NAMALWA (cell line): ENCODE measurements at regions not wholly inside any gene's neighbourhood (a gene's known extent, or its start where the extent isn't known, plus 50 kb on each side); places are given as distances from the start of the nearest gene placed in this dataset.

Experiments
- DNase-seq: peaks from one replicate; pipeline ENCODE4 v3.0.0-alpha.2; 2015; ENCODE audit warnings: low spot score

GRCh38 chr4:189032606-189033338 is 893.5 kb downstream of the TRIML1 start:
- no peak for DNase-seq

- peak; percentile 69 for DNase-seq
These were observed 894.6 kb downstream of the TRIML1 start for GRCh38 chr4:189033801-189034347.

GRCh38 chr4:189035091-189035490 is 895.9 kb downstream of the TRIML1 start:
- no peak for DNase-seq

GRCh38 chr4:189035654-189036053 is 896.4 kb downstream of the TRIML1 start:
- no peak for DNase-seq

- DNase-seq, result no peak
These were observed 897.7 kb downstream of the TRIML1 start for GRCh38 chr4:189036906-189037305.

GRCh38 chr4:189046642-189047041 is 894.0 kb upstream of the FRG1 start:
- no peak for DNase-seq

GRCh38 chr4:189048119-189048518 is 892.6 kb upstream of the FRG1 start:
- DNase-seq, result no peak

- no peak for DNase-seq
These were observed 891.0 kb upstream of the FRG1 start for GRCh38 chr4:189049682-189050081.

- no peak for DNase-seq
These were observed 890.0 kb upstream of the FRG1 start for GRCh38 chr4:189050643-189051042.

GRCh38 chr4:189053621-189054020 is 887.1 kb upstream of the FRG1 start:
- no peak for DNase-seq

GRCh38 chr4:189060104-189060503 is 880.6 kb upstream of the FRG1 start:
- no peak for DNase-seq

GRCh38 chr4:189062047-189062820 is 878.4 kb upstream of the FRG1 start:
- DNase-seq, result no peak

- DNase-seq, result no peak
These were observed 870.9 kb upstream of the FRG1 start for GRCh38 chr4:189069772-189070171.

GRCh38 chr4:189071241-189071640 is 869.4 kb upstream of the FRG1 start:
- no peak for DNase-seq

GRCh38 chr4:189073739-189074138 is 866.9 kb upstream of the FRG1 start:
- no peak for DNase-seq

GRCh38 chr4:189081826-189082225 is 858.8 kb upstream of the FRG1 start:
- DNase-seq, result no peak

- no peak for DNase-seq
These were observed 856.9 kb upstream of the FRG1 start for GRCh38 chr4:189083769-189084168.

- DNase-seq, result peak; percentile 20
These were observed 856.0 kb upstream of the FRG1 start for GRCh38 chr4:189084671-189085070.

GRCh38 chr4:189087971-189088370 is 852.7 kb upstream of the FRG1 start:
- DNase-seq, result no peak

- no peak for DNase-seq
These were observed 851.9 kb upstream of the FRG1 start for GRCh38 chr4:189088780-189089179.

- peak; percentile 20 for DNase-seq
These were observed 850.4 kb upstream of the FRG1 start for GRCh38 chr4:189090174-189090814.

GRCh38 chr4:189092581-189092980 is 848.1 kb upstream of the FRG1 start:
- DNase-seq, result peak; percentile 77

GRCh38 chr4:189096108-189096507 is 844.6 kb upstream of the FRG1 start:
- DNase-seq, result no peak
